NB4 (cell line): ENCODE measurements at regions not wholly inside any gene's neighbourhood (a gene's known extent, or its start where the extent isn't known, plus 50 kb on each side); places are given as distances from the start of the nearest gene placed in this dataset.

ENCODE experiments used
- DNase-seq: peaks from one replicate; pipeline ENCODE4 v3.0.0; 2010; ENCODE audit warnings: low read depth
- H3K4me3 ChIP-seq: one replicate; pipeline ENCODE4 v1.5.1; 2011; ENCODE audit warnings: mild to moderate bottlenecking, low read depth, low read length, moderate library complexity
- MAX ChIP-seq: IDR thresholded peaks from 2 replicates; pipeline ENCODE4 v1.6.1; 2011; ENCODE audit warnings: low read depth, low read length
- MYC ChIP-seq: IDR thresholded peaks from 2 replicates; pipeline ENCODE4 v1.6.1; 2011; ENCODE audit warnings: low read depth, low read length
- POLR2A ChIP-seq: IDR thresholded peaks from 2 replicates; pipeline ENCODE4 v1.6.1; 2011; ENCODE audit warnings: mild to moderate bottlenecking; ENCODE audit not compliant: insufficient read length; ENCODE audit errors: extremely low read depth
- TF ChIP-seq, protein P1 (sequence below): IDR thresholded peaks from one replicate; pipeline ENCODE4 v1.5.1; 2012; ENCODE audit warnings: low read depth, low read length

- no peak overlapping the region for H3K4me3 ChIP-seq
- TF ChIP-seq MYC (no peak), POLR2A (no peak), MAX (no peak)
- TF ChIP-seq, protein P1, sequence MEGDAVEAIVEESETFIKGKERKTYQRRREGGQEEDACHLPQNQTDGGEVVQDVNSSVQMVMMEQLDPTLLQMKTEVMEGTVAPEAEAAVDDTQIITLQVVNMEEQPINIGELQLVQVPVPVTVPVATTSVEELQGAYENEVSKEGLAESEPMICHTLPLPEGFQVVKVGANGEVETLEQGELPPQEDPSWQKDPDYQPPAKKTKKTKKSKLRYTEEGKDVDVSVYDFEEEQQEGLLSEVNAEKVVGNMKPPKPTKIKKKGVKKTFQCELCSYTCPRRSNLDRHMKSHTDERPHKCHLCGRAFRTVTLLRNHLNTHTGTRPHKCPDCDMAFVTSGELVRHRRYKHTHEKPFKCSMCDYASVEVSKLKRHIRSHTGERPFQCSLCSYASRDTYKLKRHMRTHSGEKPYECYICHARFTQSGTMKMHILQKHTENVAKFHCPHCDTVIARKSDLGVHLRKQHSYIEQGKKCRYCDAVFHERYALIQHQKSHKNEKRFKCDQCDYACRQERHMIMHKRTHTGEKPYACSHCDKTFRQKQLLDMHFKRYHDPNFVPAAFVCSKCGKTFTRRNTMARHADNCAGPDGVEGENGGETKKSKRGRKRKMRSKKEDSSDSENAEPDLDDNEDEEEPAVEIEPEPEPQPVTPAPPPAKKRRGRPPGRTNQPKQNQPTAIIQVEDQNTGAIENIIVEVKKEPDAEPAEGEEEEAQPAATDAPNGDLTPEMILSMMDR = no peak
- no peak for DNase-seq
Observed at GRCh38 chr2:147636886-147637285, 207.9 kb upstream of the ACVR2A start.

DNA sequence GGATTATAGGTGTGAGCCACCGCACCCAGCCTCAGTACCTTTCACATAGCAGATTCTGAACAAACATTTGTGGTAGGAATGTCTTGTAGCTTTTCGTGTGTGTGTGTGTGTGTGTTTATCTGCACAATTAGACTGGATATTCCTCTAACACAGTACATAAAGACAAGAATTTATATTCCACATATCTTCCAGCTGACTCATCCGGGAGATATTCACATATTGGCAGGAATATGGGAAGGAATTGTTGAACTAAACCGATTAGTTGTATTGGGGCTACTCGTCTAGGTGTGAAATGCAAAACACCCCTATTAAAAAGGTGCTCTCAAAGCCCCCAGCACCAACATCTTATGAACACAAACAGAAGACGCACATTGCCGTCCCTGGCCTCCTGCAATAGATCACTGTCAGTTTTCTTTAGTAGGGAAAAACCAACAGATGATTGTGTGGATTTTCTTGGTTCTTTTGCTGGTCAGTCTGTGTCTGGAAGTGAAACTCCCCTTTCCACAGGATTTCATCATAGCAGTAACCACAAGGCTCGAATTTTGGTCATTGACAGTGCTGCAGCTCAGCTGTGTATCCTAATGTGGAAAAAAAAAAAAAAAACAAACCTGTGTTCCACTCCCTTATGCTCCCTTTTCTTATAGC, 208.5 kb upstream of the ACVR2A start:
- no peak overlapping the region for H3K4me3 ChIP-seq
- no peak for TF ChIP-seq POLR2A
- no peak for TF ChIP-seq MYC
- TF ChIP-seq, protein P1 = no peak
- no peak for TF ChIP-seq MAX
- peak; percentile 38 for DNase-seq

GRCh38 chr2:147634826-147635225, 210.0 kb upstream of the ACVR2A start:
- TF ChIP-seq, protein P1 = no peak
- TF ChIP-seq MAX (no peak), POLR2A (no peak)
- DNase-seq = no peak
- no peak overlapping the region for H3K4me3 ChIP-seq

GRCh38 chr2:147632198-147632597, 212.6 kb upstream of the ACVR2A start:
- DNase-seq = peak; percentile 6
- H3K4me3 ChIP-seq = no peak overlapping the region
- no peak for TF ChIP-seq MAX
- TF ChIP-seq, protein P1 = no peak
- TF ChIP-seq POLR2A = no peak
- TF ChIP-seq MYC = no peak

DNA sequence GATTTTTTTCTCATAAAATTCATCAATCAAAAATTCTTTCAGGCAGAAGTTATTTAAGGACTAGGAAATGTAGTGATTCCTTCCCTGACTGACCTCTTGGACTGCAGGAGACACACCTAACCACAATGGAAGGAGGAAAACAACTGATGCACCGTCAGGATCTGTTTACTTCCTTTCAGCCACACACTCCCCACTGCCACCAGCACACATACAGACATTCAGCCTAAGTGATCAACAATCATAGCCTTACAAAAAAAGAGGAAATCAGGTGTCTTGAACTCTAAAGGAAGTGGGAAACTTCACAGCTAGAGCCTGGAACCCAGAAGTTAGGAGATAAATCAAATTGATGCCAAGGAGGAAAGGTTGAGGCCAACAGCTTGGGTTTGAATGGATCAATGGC, 213.5 kb upstream of the ACVR2A start:
- no peak overlapping the region for H3K4me3 ChIP-seq
- no peak for DNase-seq
- TF ChIP-seq MAX (no peak), MYC (no peak), POLR2A (no peak)
- TF ChIP-seq, protein P1 = no peak
